SU-DHL-6 (cell line): ENCODE measurements at regions not wholly inside any gene's neighbourhood (a gene's known extent, or its start where the extent isn't known, plus 50 kb on each side); places are given as distances from the start of the nearest gene placed in this dataset.

Source experiments
- H2AFZ ChIP-seq: fragments of 200-600 bp; sonication (generic); 2 replicates; pipeline ENCODE4 v1.6.1; 2014; ENCODE audit warnings: low read depth, mild to moderate bottlenecking, moderate library complexity, mixed read lengths, antibody characterized with exemption, low read length; ENCODE audit not compliant: severe bottlenecking
- H3F3A ChIP-seq: fragments of 200-600 bp; shearing (Covaris generic); 2 replicates; pipeline ENCODE4 v1.6.0; 2016; ENCODE audit warnings: antibody characterized with exemption, mild to moderate bottlenecking; ENCODE audit not compliant: insufficient read depth
- H3K27ac ChIP-seq: fragments of 200-600 bp; sonication (generic); 2 replicates; pipeline ENCODE4 v1.5.1; 2016; ENCODE audit warnings: low read depth, mild to moderate bottlenecking, low read length, moderate library complexity, mixed read lengths
- H3K27me3 ChIP-seq: fragments of 200-600 bp; sonication (generic), shearing (Covaris generic); 2 replicates; pipeline ENCODE4 v1.6.0; 2014; ENCODE audit warnings: mild to moderate bottlenecking, low read length
- H3K36me3 ChIP-seq: fragments of 200-600 bp; sonication (generic); 2 replicates; pipeline ENCODE4 v1.6.1; 2014; ENCODE audit warnings: mild to moderate bottlenecking, low read length, mixed read lengths
- H3K4me2 ChIP-seq: fragments of 300-600, 200-600 bp; shearing (Covaris generic), sonication (generic); 2 replicates; pipeline ENCODE4 v1.6.0; 2014; ENCODE audit warnings: low read length, low read depth, mild to moderate bottlenecking; ENCODE audit not compliant: poor library complexity, severe bottlenecking
- H3K4me3 ChIP-seq: fragments of 200-600 bp; sonication (generic); 2 replicates; pipeline ENCODE4 v1.5.1; 2014; ENCODE audit warnings: antibody characterized with exemption, low read length, mild to moderate bottlenecking, mixed read lengths; ENCODE audit not compliant: insufficient read depth, poor library complexity, severe bottlenecking
- H3K79me2 ChIP-seq: fragments of 200-600 bp; sonication (generic); 2 replicates; pipeline ENCODE4 v1.6.1; 2014; ENCODE audit warnings: mild to moderate bottlenecking, low read length, moderate library complexity; ENCODE audit not compliant: insufficient read depth
- H3K9ac ChIP-seq: fragments of 200-600 bp; sonication (generic); 2 replicates; pipeline ENCODE4 v1.7.0; 2014; ENCODE audit warnings: mild to moderate bottlenecking, low read length
- H3K9me2 ChIP-seq: fragments of 200-600 bp; sonication (generic); replicated peaks from 2 replicates; pipeline ENCODE4 v1.6.1; 2014; ENCODE audit warnings: low read length; ENCODE audit not compliant: insufficient read depth
- H3K9me3 ChIP-seq: fragments of 200-600 bp; sonication (generic); 2 replicates; pipeline ENCODE4 v1.6.1; 2014; ENCODE audit warnings: low read length, mixed read lengths; ENCODE audit not compliant: insufficient read depth
- H4K20me1 ChIP-seq: fragments of 200-600 bp; sonication (generic); 2 replicates; pipeline ENCODE4 v1.6.1; 2014; ENCODE audit warnings: low read depth, mild to moderate bottlenecking, antibody characterized with exemption, low read length, moderate library complexity, mixed read lengths
- CTCF ChIP-seq: fragments of 200-600 bp; sonication (generic); IDR thresholded peaks from one replicate; pipeline ENCODE4 v1.5.1; 2017; ENCODE audit warnings: antibody characterized with exemption, mild to moderate bottlenecking, low read length, moderate library complexity; ENCODE audit not compliant: insufficient read depth, poor library complexity, severe bottlenecking
- EZH2phosphoT487 ChIP-seq: fragments of 200-600 bp; sonication (generic), shearing (Covaris generic); conservative IDR thresholded peaks from 2 replicates; pipeline ENCODE4 v1.6.1; 2018; ENCODE audit warnings: mild to moderate bottlenecking, antibody characterized with exemption, low read length, moderate library complexity, mixed read lengths

GRCh38 chr2:43085505-43085904 lies 140.9 kb downstream of the ZFP36L2 start:
- TF ChIP-seq CTCF: no peak
- no peak for TF ChIP-seq EZH2phosphoT487
- Histone ChIP-seq H3K4me2 (no peak overlapping the region), H3K9me3 (no peaks in the 10 kb centered on the region), H3K27ac (no peak overlapping the region), H3K27me3 (no peaks in the 10 kb centered on the region), H3K36me3 (no peaks in the 10 kb centered on the region), H3K9ac (no peak overlapping the region), H3K79me2 (no peaks in the 10 kb centered on the region), H2AFZ (no peak overlapping the region), H3K4me3 (no peak overlapping the region), H4K20me1 (no peaks in the 10 kb centered on the region), H3F3A (no peaks in the 10 kb centered on the region), H3K9me2 (no peaks in the 10 kb centered on the region)

GRCh38 chr2:43084699-43085091 lies 141.7 kb downstream of the ZFP36L2 start:
- H4K20me1 ChIP-seq: no peaks in the 10 kb centered on the region
- no peaks in the 10 kb centered on the region for H3K36me3 ChIP-seq
- no peaks in the 10 kb centered on the region for H3K27me3 ChIP-seq
- H3K9me2 ChIP-seq: no peaks in the 10 kb centered on the region
- H2AFZ ChIP-seq: no peak overlapping the region
- no peak overlapping the region for H3K4me2 ChIP-seq
- no peaks in the 10 kb centered on the region for H3F3A ChIP-seq
- TF ChIP-seq EZH2phosphoT487: no peak
- no peak for TF ChIP-seq CTCF
- no peaks in the 10 kb centered on the region for H3K9me3 ChIP-seq
- H3K9ac ChIP-seq: no peak overlapping the region
- no peak overlapping the region for H3K27ac ChIP-seq
- no peak overlapping the region for H3K4me3 ChIP-seq
- no peaks in the 10 kb centered on the region for H3K79me2 ChIP-seq

GRCh38 chr2:43083710-43084698 lies 142.4 kb downstream of the ZFP36L2 start:
- H2AFZ ChIP-seq: no peak overlapping the region
- H4K20me1 ChIP-seq: no peaks in the 10 kb centered on the region
- no peaks in the 10 kb centered on the region for H3K79me2 ChIP-seq
- TF ChIP-seq EZH2phosphoT487 (no peak), CTCF (no peak)
- no peaks in the 10 kb centered on the region for H3F3A ChIP-seq
- no peaks in the 10 kb centered on the region for H3K9me2 ChIP-seq
- H3K36me3 ChIP-seq: no peaks in the 10 kb centered on the region
- H3K27me3 ChIP-seq: no peaks in the 10 kb centered on the region
- no peak overlapping the region for H3K4me2 ChIP-seq
- H3K4me3 ChIP-seq: no peak overlapping the region
- no peak overlapping the region for H3K9ac ChIP-seq
- no peak overlapping the region for H3K27ac ChIP-seq
- H3K9me3 ChIP-seq: no peaks in the 10 kb centered on the region
